GM23338 (cell line): ENCODE measurements at regions not wholly inside any gene's neighbourhood (a gene's known extent, or its start where the extent isn't known, plus 50 kb on each side); places are given as distances from the start of the nearest gene placed in this dataset.

Experiments used
- ATAC-seq: fragments of 200-7000 bp; cut with Tn5 transposase; 3 replicates; pipeline ENCODE4 v1.9.1; 2020
- DNase-seq: peaks from one replicate; pipeline ENCODE4 v3.0.0-alpha.2; 2015; ENCODE audit warnings: low spot score
- H2AFZ ChIP-seq: fragments of 200-600 bp; sonication (generic); 2 replicates; pipeline ENCODE4 v1.8.0; 2016; ENCODE audit warnings: antibody characterized with exemption, mild to moderate bottlenecking, moderate library complexity
- H3F3A ChIP-seq: fragments of 200-600 bp; sonication (generic); replicated peaks from 2 replicates; pipeline ENCODE4 v1.8.0; 2017; ENCODE audit warnings: antibody characterized with exemption, mixed run types, low read depth
- H3K27ac ChIP-seq: fragments of 200-600 bp; sonication (generic); 2 replicates; pipeline ENCODE4 v1.6.1; 2016; ENCODE audit warnings: low read depth
- H3K27me3 ChIP-seq: fragments of 200-600 bp; sonication (generic); 2 replicates; pipeline ENCODE4 v1.8.0; 2016; ENCODE audit warnings: mild to moderate bottlenecking, mixed run types, moderate library complexity; ENCODE audit not compliant: insufficient read depth
- H3K36me3 ChIP-seq: fragments of 200-600 bp; sonication (generic); 2 replicates; pipeline ENCODE4 v1.8.0; 2016; ENCODE audit warnings: mild to moderate bottlenecking; ENCODE audit not compliant: insufficient read depth
- H3K4me1 ChIP-seq: fragments of 200-600 bp; sonication (generic); 2 replicates; pipeline ENCODE4 v1.8.0; 2016; ENCODE audit warnings: mild to moderate bottlenecking, moderate library complexity; ENCODE audit not compliant: insufficient read depth
- H3K4me2 ChIP-seq: fragments of 200-600 bp; sonication (generic); 2 replicates; pipeline ENCODE4 v1.7.1; 2017; ENCODE audit warnings: mixed run types
- H3K4me3 ChIP-seq: fragments of 200-600 bp; sonication (generic); 2 replicates; pipeline ENCODE4 v1.6.1; 2016; ENCODE audit warnings: mixed run types
- H3K79me2 ChIP-seq: fragments of 200-600 bp; sonication (generic); replicated peaks from 2 replicates; pipeline ENCODE4 v1.8.0; 2017; ENCODE audit warnings: mild to moderate bottlenecking; ENCODE audit not compliant: insufficient read depth
- H3K9me2 ChIP-seq: fragments of 200-600 bp; sonication (generic); 2 replicates; pipeline ENCODE4 v1.8.0; 2017; ENCODE audit not compliant: insufficient read depth
- H4K20me1 ChIP-seq: fragments of 200-600 bp; sonication (generic); replicated peaks from 2 replicates; pipeline ENCODE4 v1.8.0; 2017; ENCODE audit warnings: mild to moderate bottlenecking; ENCODE audit not compliant: insufficient read depth
- H3K27ac Mint-ChIP-seq: 2 replicates; pipeline ENCODE4 v1.8.0; 2020; ENCODE audit warnings: inconsistent platforms, mild to moderate bottlenecking, moderate library complexity, mixed read lengths
- H3K27me3 Mint-ChIP-seq: 3 replicates; pipeline ENCODE4 v1.8.0; 2022; ENCODE audit warnings: low read depth, mild to moderate bottlenecking, moderate library complexity, mixed read lengths, inconsistent platforms; ENCODE audit not compliant: insufficient read depth, poor library complexity
- H3K36me3 Mint-ChIP-seq: 3 replicates; pipeline ENCODE4 v1.8.0; 2021; ENCODE audit warnings: low read depth, mild to moderate bottlenecking, inconsistent platforms, moderate library complexity, mixed read lengths
- H3K4me1 Mint-ChIP-seq: 3 replicates; pipeline ENCODE4 v1.8.0; 2020; ENCODE audit warnings: mild to moderate bottlenecking, inconsistent platforms, mixed read lengths
- H3K4me3 Mint-ChIP-seq: 3 replicates; pipeline ENCODE4 v1.8.0; 2021; ENCODE audit warnings: moderate library complexity, mild to moderate bottlenecking, inconsistent platforms, mixed read lengths
- H3K9me3 Mint-ChIP-seq: 3 replicates; pipeline ENCODE4 v1.8.0; 2020; ENCODE audit warnings: moderate library complexity, mild to moderate bottlenecking, inconsistent platforms, mixed read lengths
- ETS1 ChIP-seq: IDR thresholded peaks from 2 replicates; pipeline ENCODE4 v1.6.1; 2016; ENCODE audit warnings: antibody characterized with exemption
- EZH2phosphoT487 ChIP-seq: fragments of 200-600 bp; sonication (generic); IDR thresholded peaks from one replicate; pipeline ENCODE4 v1.8.1; 2018; ENCODE audit warnings: antibody characterized with exemption; ENCODE audit not compliant: unreplicated experiment
- JUNB ChIP-seq: IDR thresholded peaks from one replicate; pipeline ENCODE4 v1.6.1; 2016; ENCODE audit warnings: antibody characterized with exemption; ENCODE audit not compliant: unreplicated experiment
- POLR2AphosphoS5 ChIP-seq: IDR thresholded peaks from 2 replicates; pipeline ENCODE4 v1.6.1; 2016; ENCODE audit warnings: antibody characterized with exemption, low read depth
- REST ChIP-seq: IDR thresholded peaks from one replicate; pipeline ENCODE4 v1.6.1; 2018; ENCODE audit warnings: antibody characterized with exemption; ENCODE audit not compliant: unreplicated experiment
- ZNF114 ChIP-seq: fragments of 250-450 bp; sonication (Bioruptor Pico); IDR thresholded peaks from 2 replicates; pipeline ENCODE4 v1.5.0; 2020; ENCODE audit warnings: mild to moderate bottlenecking, moderate library complexity
- ZNF331 ChIP-seq: fragments of 250-450 bp; sonication (Bioruptor Pico); IDR thresholded peaks from 2 replicates; pipeline ENCODE4 v1.5.0; 2020; ENCODE audit warnings: low read depth, mild to moderate bottlenecking, moderate library complexity
- ZNF462 ChIP-seq: fragments of 250-450 bp; sonication (Bioruptor Pico); IDR thresholded peaks from 2 replicates; pipeline ENCODE4 v1.5.0; 2020; ENCODE audit warnings: mild to moderate bottlenecking, moderate library complexity

GRCh38 chr3:187974871-187975271, 179.1 kb upstream of the LPP start:
- Mint-ChIP-seq H3K4me3 (no peak overlapping the region), H3K9me3 (peaks cover 5% of the 10 kb centered on the region; the same call in 2 of the 3 replicates), H3K27ac (no peak overlapping the region), H3K36me3 (0 out of 3 replicates have a peak, but pooled peaks cover 3% of the 10 kb centered on the region), H3K4me1 (peaks cover 4% of the 10 kb centered on the region; the same call in 2 of the 3 replicates), H3K27me3 (peaks cover 4% of the 10 kb centered on the region)
- no peak for TF ChIP-seq REST
- TF ChIP-seq ZNF331 (CRISPR knock-in tag): no peak
- H3K27ac ChIP-seq: no peak overlapping the region
- no peaks in the 10 kb centered on the region for H3K9me2 ChIP-seq
- H3K36me3 ChIP-seq: no peaks in the 10 kb centered on the region
- H3K27me3 ChIP-seq: no peaks in the 10 kb centered on the region
- H3K4me3 ChIP-seq: no peak overlapping the region
- no peaks in the 10 kb centered on the region for H3F3A ChIP-seq
- H3K4me2 ChIP-seq: no peak overlapping the region
- no peaks in the 10 kb centered on the region for H3K4me1 ChIP-seq
- no peaks in the 10 kb centered on the region for H3K79me2 ChIP-seq
- no peak for DNase-seq
- H4K20me1 ChIP-seq: no peaks in the 10 kb centered on the region
- peak overlapping the region; percentile 28; the same call in 1 of the 2 replicates for H2AFZ ChIP-seq
- no peak for ATAC-seq

GRCh38 chr3:187975561-187976364, 178.2 kb upstream of the LPP start:
- H2AFZ ChIP-seq: peak overlapping the region; percentile 1; the same call in 1 of the 2 replicates
- peaks cover 4% of the 10 kb centered on the region; the same call in 2 of the 3 replicates for H3K4me1 Mint-ChIP-seq
- no peaks in the 10 kb centered on the region for H3K9me2 ChIP-seq
- H3K27ac ChIP-seq: no peak overlapping the region
- H4K20me1 ChIP-seq: no peaks in the 10 kb centered on the region
- no peak overlapping the region for H3K4me3 Mint-ChIP-seq
- no peaks in the 10 kb centered on the region for H3K79me2 ChIP-seq
- 0 out of 3 replicates have a peak, but pooled peaks cover 3% of the 10 kb centered on the region for H3K36me3 Mint-ChIP-seq
- H3K27me3 ChIP-seq: no peaks in the 10 kb centered on the region
- ATAC-seq (no peak), DNase-seq (no peak)
- peaks cover 5% of the 10 kb centered on the region; the same call in 2 of the 3 replicates for H3K9me3 Mint-ChIP-seq
- H3K4me1 ChIP-seq: no peaks in the 10 kb centered on the region
- H3K27ac Mint-ChIP-seq: no peak overlapping the region
- H3K4me3 ChIP-seq: no peak overlapping the region
- H3K27me3 Mint-ChIP-seq: peaks cover 4% of the 10 kb centered on the region
- H3K4me2 ChIP-seq: no peak overlapping the region
- H3K36me3 ChIP-seq: no peaks in the 10 kb centered on the region
- no peaks in the 10 kb centered on the region for H3F3A ChIP-seq
- no peak for TF ChIP-seq POLR2AphosphoS5
- TF ChIP-seq EZH2phosphoT487: no peak
- no peak for TF ChIP-seq ETS1
- no peak for TF ChIP-seq ZNF331 (CRISPR knock-in tag)
- no peak for TF ChIP-seq ZNF462 (CRISPR knock-in tag)
- no peak for TF ChIP-seq ZNF114 (CRISPR knock-in tag)
- no peak for TF ChIP-seq JUNB
